HCT116 (cell line): ENCODE measurements at regions not wholly inside any gene's neighbourhood (a gene's known extent, or its start where the extent isn't known, plus 50 kb on each side); places are given as distances from the start of the nearest gene placed in this dataset.

Experiments
- ATAC-seq: fragments of 200-7000 bp; cut with Tn5 transposase; 2 replicates; pipeline ENCODE4 v1.9.1; 2020; ENCODE audit warnings: mild to moderate bottlenecking, moderate library complexity
- BruUV-seq: library from RNA; stranded (reverse); fragments of 400-500 nt; replicated peaks from 2 replicates; lab custom pipeline; 2021; lab: Mats Ljungman, UMichigan
- CTCF ChIA-PET: fragments of 300-600 bp; sonication (Branson Sonifier 250); formaldehyde crosslinking; loops from one replicate; lab custom pipeline; 2021; ENCODE audit warnings: antibody characterized with exemption; lab: Charles Lee
- POLR2A ChIA-PET: fragments of 300-600, 350-600 bp; sonication (Branson Sonifier 250); formaldehyde crosslinking; loops from one replicate; lab custom pipeline; 2021; ENCODE audit warnings: antibody characterized with exemption; lab: Charles Lee
- RAD21 ChIA-PET, 2 experiments: fragments of 300-600 bp; sonication (Branson Sonifier 250); formaldehyde crosslinking; loops; one replicate each; lab custom pipeline; 2023; ENCODE audit warnings: low total read pairs in 2 of 2; ENCODE audit not compliant: uncharacterized antibody in 2 of 2, unreplicated experiment in 2 of 2, low non-redundant PET in 1 of 2; lab: Charles Lee
- DNase-seq: peaks from one replicate; pipeline ENCODE4 v3.0.0-alpha.2; 2010; ENCODE audit warnings: low read depth, low spot score
- H2AFZ ChIP-seq: fragments of 200-600 bp; shearing (Covaris generic), sonication (generic); 2 replicates; pipeline ENCODE4 v1.6.1; 2017; ENCODE audit warnings: low read depth, mixed run types, mixed read lengths, antibody characterized with exemption, low read length; ENCODE audit not compliant: poor library complexity, severe bottlenecking
- H3K27ac ChIP-seq: 2 replicates; pipeline ENCODE4 v1.5.1; 2012; ENCODE audit warnings: low read depth, low read length
- H3K27me3 ChIP-seq: fragments of 200-600 bp; sonication (generic); 2 replicates; pipeline ENCODE4 v1.6.1; 2016; ENCODE audit warnings: mixed run types, low read length, mixed read lengths; ENCODE audit not compliant: insufficient read depth
- H3K36me3 ChIP-seq, 2 experiments: fragments of 200-500 bp in 1 of 2; fragments of 200-600 bp in 1 of 2; sonication (Bioruptor generic) in 1 of 2; sonication (generic) in 1 of 2; 2 replicates each; pipeline versions ENCODE4 v1.5.1 to v1.6.1; 2014 to 2016; ENCODE audit warnings: low read length in 2 of 2, inconsistent platforms in 1 of 2, mixed read lengths in 1 of 2, mixed run types in 1 of 2; ENCODE audit not compliant: insufficient read depth in 2 of 2, control insufficient read depth in 1 of 2
- H3K4me1 ChIP-seq, 2 experiments: fragments of 200-600 bp in 1 of 2; sonication (generic) in 1 of 2; 2 replicates each; pipeline versions ENCODE4 v1.5.1 to v1.6.1; 2012 to 2017; ENCODE audit warnings: low read length in 2 of 2, inconsistent platforms in 1 of 2, mild to moderate bottlenecking in 1 of 2, mixed read lengths in 1 of 2, mixed run types in 1 of 2, moderate library complexity in 1 of 2; ENCODE audit not compliant: insufficient read depth in 2 of 2, control insufficient read depth in 1 of 2
- H3K4me2 ChIP-seq: fragments of 200-600 bp; sonication (generic); 2 replicates; pipeline ENCODE4 v1.6.1; 2017; ENCODE audit warnings: mixed run types, low read length, mixed read lengths
- H3K4me3 ChIP-seq, 2 experiments: fragments of 200-600 bp in 1 of 2; sonication (generic) in 1 of 2; replicated peaks in 1 of 2; 2 replicates each; pipeline ENCODE4 v1.5.1; 2011 to 2016; ENCODE audit warnings: low read length in 2 of 2, control low read depth in 1 of 2, low read depth in 1 of 2, mild to moderate bottlenecking in 1 of 2, mixed read lengths in 1 of 2, mixed run types in 1 of 2
- H3K79me2 ChIP-seq: fragments of 200-600 bp; sonication (generic); 2 replicates; pipeline ENCODE4 v1.6.1; 2017; ENCODE audit warnings: mild to moderate bottlenecking, mixed run types, low read length, moderate library complexity, mixed read lengths; ENCODE audit not compliant: insufficient read depth
- H3K9ac ChIP-seq: fragments of 200-600 bp; sonication (generic); 2 replicates; pipeline ENCODE4 v1.6.1; 2016; ENCODE audit warnings: low read length, mixed read lengths
- H3K9me2 ChIP-seq: fragments of 200-600 bp; sonication (generic), shearing (Covaris generic); 2 replicates; pipeline ENCODE4 v1.6.1; 2017; ENCODE audit warnings: mixed run types, mild to moderate bottlenecking, moderate library complexity; ENCODE audit not compliant: insufficient read depth
- H3K9me3 ChIP-seq, 2 experiments: fragments of 200-500 bp in 1 of 2; fragments of 200-600 bp in 1 of 2; sonication (Bioruptor generic) in 1 of 2; sonication (generic) in 1 of 2; 2 replicates each; pipeline ENCODE4 v1.6.1; 2014 to 2017; ENCODE audit warnings: low read length in 2 of 2, mixed read lengths in 2 of 2, inconsistent platforms in 1 of 2, low read depth in 1 of 2, mild to moderate bottlenecking in 1 of 2, mixed run types in 1 of 2, moderate library complexity in 1 of 2; ENCODE audit not compliant: control insufficient read depth in 1 of 2, insufficient read depth in 1 of 2
- H4K20me1 ChIP-seq: fragments of 200-600 bp; sonication (generic), shearing (Covaris generic); 2 replicates; pipeline ENCODE4 v1.6.1; 2017; ENCODE audit warnings: mixed run types, mild to moderate bottlenecking, moderate library complexity; ENCODE audit not compliant: insufficient read depth
- CBX3 ChIP-seq: IDR thresholded peaks from 2 replicates; pipeline ENCODE4 v1.6.1; 2012; ENCODE audit warnings: low read depth
- ELF1 ChIP-seq: IDR thresholded peaks from 2 replicates; pipeline ENCODE4 v1.6.1; 2012; ENCODE audit warnings: low read depth, borderline replicate concordance
- POLR2AphosphoS5 ChIP-seq: IDR thresholded peaks from 2 replicates; pipeline ENCODE4 v1.6.1; 2011; ENCODE audit warnings: mild to moderate bottlenecking, low read depth, low read length, moderate library complexity
- RAD21 ChIP-seq: IDR thresholded peaks from 2 replicates; pipeline ENCODE4 v1.6.1; 2012; ENCODE audit warnings: low read depth, mild to moderate bottlenecking
- SIN3A ChIP-seq: IDR thresholded peaks from 2 replicates; pipeline ENCODE4 v1.6.1; 2012; ENCODE audit warnings: low read depth
- SRF ChIP-seq: IDR thresholded peaks from 2 replicates; pipeline ENCODE4 v1.6.1; 2012; ENCODE audit warnings: low read depth
- TCF7L2 ChIP-seq: IDR thresholded peaks from 2 replicates; pipeline ENCODE4 v1.7.0; 2011; ENCODE audit warnings: borderline replicate concordance, inconsistent platforms; ENCODE audit not compliant: insufficient read depth, insufficient read length; ENCODE audit errors: extremely low read depth
- YY1 ChIP-seq: IDR thresholded peaks from 2 replicates; pipeline ENCODE4 v1.6.1; 2011; ENCODE audit warnings: low read length, low read depth, moderate library complexity, mild to moderate bottlenecking; ENCODE audit not compliant: insufficient replicate concordance; ENCODE audit errors: extremely low read depth
- intact Hi-C: fragments of 100-400 bp; cut with micrococcal nuclease; formaldehyde crosslinking; loops from 2 replicates; pipeline ENCODE4 v1.10.0; 2022
- TF ChIP-seq, protein P1 (sequence below): IDR thresholded peaks from 2 replicates; pipeline ENCODE4 v1.6.1; 2012; ENCODE audit warnings: low read depth

DNA sequence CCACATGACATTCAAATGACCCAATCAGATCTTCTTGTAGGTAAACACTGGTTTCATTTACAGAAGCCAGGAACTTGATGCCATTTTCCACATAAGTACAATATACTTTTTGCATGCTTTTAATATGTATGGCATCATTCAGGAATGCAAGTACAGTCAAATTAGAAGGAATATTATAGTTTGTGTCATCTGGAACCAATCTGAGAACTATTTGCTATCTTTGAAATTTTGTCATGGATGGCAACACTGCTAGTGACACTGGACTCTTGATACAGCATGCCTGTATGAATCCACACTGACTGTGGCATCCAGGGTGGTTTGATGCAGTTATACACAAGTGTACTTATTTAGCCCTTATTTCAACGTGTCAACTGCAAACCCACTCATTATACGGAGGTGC, 141.6 kb downstream of the EBLN2 start:
- H4K20me1 ChIP-seq: no peaks in the 10 kb centered on the region
- no peak for DNase-seq
- ChIA-PET POLR2A (no interaction called here), RAD21 (no interaction called here), CTCF (no interaction called here)
- H3K9me2 ChIP-seq: no peaks in the 10 kb centered on the region
- H3K4me1 ChIP-seq: no peaks in the 10 kb centered on the region
- H3K27ac ChIP-seq: no peak overlapping the region
- no peaks in the 10 kb centered on the region for H3K9me3 ChIP-seq
- no peak overlapping the region for H3K4me3 ChIP-seq
- no TSS peak for BruUV-seq
- no peaks in the 10 kb centered on the region for H3K79me2 ChIP-seq
- no peak overlapping the region for H3K4me2 ChIP-seq
- no peak overlapping the region for H2AFZ ChIP-seq
- intact Hi-C loops: no loop called here
- TF ChIP-seq YY1 (no peak), SIN3A (no peak), RAD21 (no peak), TCF7L2 (no peak), SRF (no peak), POLR2AphosphoS5 (no peak)
- H3K9ac ChIP-seq: no peak overlapping the region
- H3K27me3 ChIP-seq: peaks cover 5% of the 10 kb centered on the region; the same call in 1 of the 2 replicates
- H3K36me3 ChIP-seq: no peaks in the 10 kb centered on the region
- no peak for ATAC-seq

DNA sequence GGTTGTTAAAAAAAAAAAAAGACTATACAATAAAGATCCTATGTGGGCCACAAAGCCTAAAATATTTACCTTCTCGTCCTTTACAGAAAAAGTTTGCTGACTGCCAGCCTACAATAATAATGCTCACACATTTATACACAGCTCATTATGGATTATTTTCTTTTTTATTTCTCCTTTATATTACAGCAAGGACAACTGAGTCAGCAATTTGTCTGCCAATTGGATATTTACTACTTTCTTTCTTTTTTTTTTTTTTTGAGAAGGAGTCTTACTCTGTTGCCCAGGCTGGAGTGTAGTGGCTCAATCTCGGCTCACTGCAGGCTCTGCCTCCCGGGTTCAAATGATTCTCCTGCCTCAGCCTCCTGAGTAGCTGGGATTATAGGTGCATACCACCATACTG, 142.2 kb downstream of the EBLN2 start:
- ChIA-PET CTCF (no interaction called here), RAD21 (no interaction called here), POLR2A (no interaction called here)
- Histone ChIP-seq H3K27me3 (peaks cover 1% of the 10 kb centered on the region; the same call in 1 of the 2 replicates), H3K9me3 (no peaks in the 10 kb centered on the region), H3K9me2 (no peaks in the 10 kb centered on the region), H4K20me1 (no peaks in the 10 kb centered on the region), H3K27ac (no peak overlapping the region), H3K9ac (no peak overlapping the region), H2AFZ (no peak overlapping the region), H3K4me3 (no peak overlapping the region), H3K79me2 (no peaks in the 10 kb centered on the region), H3K36me3 (no peaks in the 10 kb centered on the region), H3K4me1 (no peaks in the 10 kb centered on the region), H3K4me2 (no peak overlapping the region)
- no TSS peak for BruUV-seq
- TF ChIP-seq, protein P1, sequence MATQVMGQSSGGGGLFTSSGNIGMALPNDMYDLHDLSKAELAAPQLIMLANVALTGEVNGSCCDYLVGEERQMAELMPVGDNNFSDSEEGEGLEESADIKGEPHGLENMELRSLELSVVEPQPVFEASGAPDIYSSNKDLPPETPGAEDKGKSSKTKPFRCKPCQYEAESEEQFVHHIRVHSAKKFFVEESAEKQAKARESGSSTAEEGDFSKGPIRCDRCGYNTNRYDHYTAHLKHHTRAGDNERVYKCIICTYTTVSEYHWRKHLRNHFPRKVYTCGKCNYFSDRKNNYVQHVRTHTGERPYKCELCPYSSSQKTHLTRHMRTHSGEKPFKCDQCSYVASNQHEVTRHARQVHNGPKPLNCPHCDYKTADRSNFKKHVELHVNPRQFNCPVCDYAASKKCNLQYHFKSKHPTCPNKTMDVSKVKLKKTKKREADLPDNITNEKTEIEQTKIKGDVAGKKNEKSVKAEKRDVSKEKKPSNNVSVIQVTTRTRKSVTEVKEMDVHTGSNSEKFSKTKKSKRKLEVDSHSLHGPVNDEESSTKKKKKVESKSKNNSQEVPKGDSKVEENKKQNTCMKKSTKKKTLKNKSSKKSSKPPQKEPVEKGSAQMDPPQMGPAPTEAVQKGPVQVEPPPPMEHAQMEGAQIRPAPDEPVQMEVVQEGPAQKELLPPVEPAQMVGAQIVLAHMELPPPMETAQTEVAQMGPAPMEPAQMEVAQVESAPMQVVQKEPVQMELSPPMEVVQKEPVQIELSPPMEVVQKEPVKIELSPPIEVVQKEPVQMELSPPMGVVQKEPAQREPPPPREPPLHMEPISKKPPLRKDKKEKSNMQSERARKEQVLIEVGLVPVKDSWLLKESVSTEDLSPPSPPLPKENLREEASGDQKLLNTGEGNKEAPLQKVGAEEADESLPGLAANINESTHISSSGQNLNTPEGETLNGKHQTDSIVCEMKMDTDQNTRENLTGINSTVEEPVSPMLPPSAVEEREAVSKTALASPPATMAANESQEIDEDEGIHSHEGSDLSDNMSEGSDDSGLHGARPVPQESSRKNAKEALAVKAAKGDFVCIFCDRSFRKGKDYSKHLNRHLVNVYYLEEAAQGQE: no peak
- TF ChIP-seq ELF1 (no peak), SIN3A (no peak), CBX3 (no peak)
- DNase-seq (no peak), ATAC-seq (no peak)
- intact Hi-C loops: no loop called here
